Endothelial cell of hepatic sinusoid (primary cell): ENCODE measurements at regions not wholly inside any gene's neighbourhood (a gene's known extent, or its start where the extent isn't known, plus 50 kb on each side); places are given as distances from the start of the nearest gene placed in this dataset.
"Not testable (repeated sequence)": the region's sequence is repeated elsewhere in the genome, so short reads cannot be mapped to it uniquely, and the experiment has no call there.

Experiments used
- in situ Hi-C: cut with HindIII; loops from 2 replicates; pipeline ENCODE4 v1.10.0; 2017; ENCODE audit warnings: low sequenced_read_pairs

GRCh38 chr2:180842461-180842860 lies 137.9 kb upstream of the UBE2E3 start:
- in situ Hi-C loops, result no loop called here

GRCh38 chr2:180840641-180841040 lies 139.8 kb upstream of the UBE2E3 start:
- in situ Hi-C loops, result no loop called here

GRCh38 chr2:180829836-180830235 lies 150.6 kb upstream of the UBE2E3 start:
- in situ Hi-C loops, result no loop called here

- in situ Hi-C loops, result no loop called here
Observed at GRCh38 chr2:180829261-180829660, 151.1 kb upstream of the UBE2E3 start.

GRCh38 chr2:180828756-180829155 lies 151.6 kb upstream of the UBE2E3 start:
- in situ Hi-C loops, result no loop called here

- in situ Hi-C loops, result no loop called here
Observed at GRCh38 chr2:180823546-180824141, 156.8 kb upstream of the UBE2E3 start.

GRCh38 chr2:180819106-180819505 lies 161.3 kb upstream of the UBE2E3 start:
- in situ Hi-C loops, result no loop called here

GRCh38 chr2:180818700-180819099 lies 161.7 kb upstream of the UBE2E3 start:
- in situ Hi-C loops, result not testable (repeated sequence)

- in situ Hi-C loops, result no loop called here
Observed at GRCh38 chr2:180799141-180799540, 181.3 kb upstream of the UBE2E3 start.

- in situ Hi-C loops, result no loop called here
Observed at GRCh38 chr2:180790891-180791290, 189.5 kb upstream of the UBE2E3 start.

GRCh38 chr2:180787330-180787729 lies 193.1 kb upstream of the UBE2E3 start:
- in situ Hi-C loops, result no loop called here

- in situ Hi-C loops, result no loop called here
Observed at GRCh38 chr2:180781276-180781675, 199.1 kb upstream of the UBE2E3 start.

- in situ Hi-C loops, result no loop called here
Observed at GRCh38 chr2:180778291-180778690, 202.1 kb upstream of the UBE2E3 start.

- in situ Hi-C loops, result no loop called here
Observed at GRCh38 chr2:180776921-180777320, 203.5 kb upstream of the UBE2E3 start.

- in situ Hi-C loops, result no loop called here
Observed at GRCh38 chr2:180775711-180776110, 204.7 kb upstream of the UBE2E3 start.

- in situ Hi-C loops, result not testable (repeated sequence)
Observed at GRCh38 chr2:180765316-180765715, 215.1 kb upstream of the UBE2E3 start.

- in situ Hi-C loops, result no loop called here
Observed at GRCh38 chr2:180763263-180763989, 217.0 kb upstream of the UBE2E3 start.

- in situ Hi-C loops, result no loop called here
Observed at GRCh38 chr2:180761224-180761623, 219.2 kb upstream of the UBE2E3 start.

GRCh38 chr2:180759631-180760030 lies 220.8 kb upstream of the UBE2E3 start:
- in situ Hi-C loops, result no loop called here

- in situ Hi-C loops, result no loop called here
Observed at GRCh38 chr2:180753809-180754761, 226.3 kb upstream of the UBE2E3 start.

GRCh38 chr2:180751306-180751920 lies 229.0 kb upstream of the UBE2E3 start:
- in situ Hi-C loops, result no loop called here
